Ecto neural progenitor cell (in vitro differentiated cells): ENCODE measurements at regions not wholly inside any gene's neighbourhood (a gene's known extent, or its start where the extent isn't known, plus 50 kb on each side); places are given as distances from the start of the nearest gene placed in this dataset.
"Not testable (repeated sequence)": the region's sequence is repeated elsewhere in the genome, so short reads cannot be mapped to it uniquely, and the experiment has no call there.

Experiments used
- DNase-seq: peaks from one replicate; pipeline ENCODE4 v3.0.0-alpha.2; 2018; ENCODE audit warnings: low spot score

DNA sequence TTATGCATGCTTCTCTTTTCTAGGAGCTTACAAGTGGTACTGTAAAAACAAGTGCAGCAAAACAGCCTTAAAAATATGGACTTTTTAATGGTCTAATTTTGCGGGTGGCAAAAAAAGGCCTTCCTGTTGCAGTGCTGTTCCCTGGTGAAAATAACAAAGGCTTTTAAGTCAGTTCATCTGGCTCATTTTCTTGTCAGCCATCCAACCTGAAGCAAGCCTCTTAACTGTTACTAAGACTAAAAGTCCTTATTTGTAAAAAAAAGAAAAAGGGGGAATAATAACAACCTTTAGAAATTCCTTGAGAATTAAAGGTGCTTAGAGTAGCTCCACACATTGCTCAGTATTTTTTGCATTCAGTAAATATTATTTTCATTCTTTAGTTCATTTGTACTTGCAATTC is 200.5 kb upstream of the CHORDC1 start:
- no peak for DNase-seq

DNA sequence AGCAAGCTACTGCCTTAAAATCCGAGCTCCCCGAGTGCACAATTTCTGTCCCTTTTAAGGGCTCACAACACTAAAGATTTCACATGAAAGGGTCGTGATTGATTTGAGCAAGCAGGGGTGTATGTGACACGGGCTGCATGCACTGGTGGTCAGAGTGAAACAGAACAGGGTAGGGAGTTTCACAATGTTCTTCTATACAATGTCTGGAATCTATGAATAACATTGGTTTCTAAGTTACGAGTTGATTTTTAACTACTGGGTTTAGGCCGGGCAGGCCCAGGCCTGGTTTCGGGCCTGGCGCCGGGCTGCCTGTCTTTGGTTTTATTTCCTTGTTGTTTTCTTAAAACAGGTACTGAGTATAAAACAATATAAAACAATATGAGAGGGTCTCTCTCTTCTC is 199.9 kb upstream of the CHORDC1 start:
- DNase-seq: not testable (repeated sequence)

DNA sequence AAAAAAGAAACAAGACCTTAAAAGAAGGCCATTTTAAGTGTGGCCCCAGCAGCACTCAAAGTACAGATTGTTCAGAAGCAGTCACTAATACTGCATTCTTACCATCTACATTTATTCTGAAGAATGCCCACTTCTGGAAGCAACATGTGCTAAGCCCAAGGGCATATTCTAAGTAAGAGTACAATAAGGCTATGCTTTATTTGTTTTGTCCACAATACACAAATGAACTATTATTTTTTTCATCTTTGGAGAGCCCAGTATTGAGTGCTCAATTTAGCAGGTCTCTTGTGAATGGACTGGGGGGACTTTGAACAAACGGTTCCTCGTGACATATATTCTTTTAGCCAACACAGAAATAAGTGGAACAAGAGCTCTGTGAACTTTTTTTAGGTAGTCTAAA is 191.4 kb upstream of the CHORDC1 start:
- DNase-seq: no peak

DNA sequence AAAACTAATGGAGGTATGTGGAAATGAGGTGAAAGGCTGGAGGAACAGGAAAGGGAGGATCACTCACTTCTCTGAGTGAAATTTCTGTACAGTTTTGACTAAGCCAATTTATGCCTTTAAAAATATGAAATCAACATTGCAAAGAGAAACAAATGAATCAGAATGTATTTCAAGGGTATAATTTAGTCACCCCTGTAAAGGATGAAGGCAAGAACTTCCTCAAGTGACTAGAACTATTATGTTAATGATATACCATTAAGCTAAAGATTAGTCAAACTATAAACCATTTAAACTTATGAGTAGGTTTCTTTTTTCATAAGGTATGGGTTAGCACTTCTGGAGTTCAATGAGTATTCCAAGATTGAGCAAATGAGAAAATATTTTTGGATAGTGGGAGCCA is 184.5 kb upstream of the CHORDC1 start:
- DNase-seq: no peak

DNA sequence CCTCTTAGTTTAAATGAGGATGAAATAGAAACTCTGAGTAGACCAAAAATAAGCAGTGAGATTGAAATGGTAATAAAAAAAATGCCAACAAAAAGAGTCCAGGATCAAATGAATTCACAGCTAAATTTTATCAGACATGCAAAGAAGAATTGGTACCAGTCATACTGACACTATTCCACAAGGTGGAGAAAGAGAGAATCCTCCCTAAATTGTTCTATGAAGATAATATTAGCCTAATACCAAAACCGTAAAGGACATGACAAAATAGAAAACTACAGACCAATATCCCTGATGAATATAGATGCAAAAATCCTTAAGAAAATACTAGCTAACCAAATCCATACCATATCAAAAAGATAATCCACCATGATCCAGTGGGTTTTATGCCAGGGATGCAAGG is 169.8 kb upstream of the CHORDC1 start:
- no peak for DNase-seq

DNA sequence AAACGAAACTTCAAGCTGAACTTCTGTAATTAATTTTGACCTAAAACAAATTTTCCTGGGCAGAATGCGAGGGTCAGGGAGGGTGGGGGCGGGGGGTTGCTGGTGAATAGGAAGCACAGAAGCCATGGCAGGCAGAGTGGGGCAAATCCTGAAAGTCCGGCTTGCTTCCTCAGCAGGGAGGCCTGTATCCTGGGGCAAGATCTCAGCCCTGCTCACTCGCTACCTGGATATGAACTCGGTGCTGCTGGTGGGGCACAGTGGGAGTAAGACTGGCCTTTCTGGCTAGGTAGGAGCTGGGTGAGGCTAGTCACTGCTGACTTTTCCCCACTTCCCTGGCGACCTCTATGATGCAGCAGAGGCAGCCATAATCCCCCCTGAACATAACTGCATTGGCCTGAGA is 168.9 kb upstream of the CHORDC1 start:
- no peak for DNase-seq

DNA sequence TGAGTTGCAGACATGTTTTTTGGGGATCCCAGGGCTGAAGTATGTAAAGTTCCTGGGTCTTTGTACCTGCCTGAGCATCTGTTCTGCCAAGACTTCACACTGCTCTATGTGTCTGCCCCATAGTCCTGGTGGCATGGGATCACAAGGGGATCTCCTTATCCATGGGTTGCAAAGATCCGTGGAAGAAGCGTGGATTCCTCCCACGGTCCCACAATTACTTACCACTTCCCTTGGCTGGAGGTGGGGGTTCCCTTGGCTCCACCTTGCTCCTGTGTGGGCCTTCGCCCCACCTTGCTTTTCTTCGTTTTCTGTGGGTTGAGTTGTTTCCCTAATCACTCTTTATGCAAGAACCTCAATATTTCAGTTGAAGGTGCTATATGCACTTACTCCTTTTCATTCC is 157.4 kb upstream of the CHORDC1 start:
- DNase-seq: no peak

DNA sequence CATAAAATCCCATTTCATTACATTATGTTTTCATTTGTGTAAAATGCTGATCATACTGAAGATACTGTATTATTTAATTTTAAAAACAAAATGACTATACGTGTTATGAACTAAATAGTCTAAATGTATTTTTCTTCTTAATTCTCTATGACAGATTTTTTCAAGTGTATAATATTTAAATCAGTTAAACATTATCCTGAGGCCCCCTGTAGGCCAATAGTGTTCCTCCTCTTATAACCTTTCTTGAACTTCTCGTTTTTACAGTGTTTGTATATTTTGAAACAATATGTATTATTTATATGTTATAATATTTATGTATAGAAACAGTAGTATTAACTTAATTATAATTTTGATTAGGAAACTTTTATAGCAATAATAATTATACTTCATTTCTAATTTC is 151.1 kb upstream of the CHORDC1 start:
- DNase-seq: no peak

DNA sequence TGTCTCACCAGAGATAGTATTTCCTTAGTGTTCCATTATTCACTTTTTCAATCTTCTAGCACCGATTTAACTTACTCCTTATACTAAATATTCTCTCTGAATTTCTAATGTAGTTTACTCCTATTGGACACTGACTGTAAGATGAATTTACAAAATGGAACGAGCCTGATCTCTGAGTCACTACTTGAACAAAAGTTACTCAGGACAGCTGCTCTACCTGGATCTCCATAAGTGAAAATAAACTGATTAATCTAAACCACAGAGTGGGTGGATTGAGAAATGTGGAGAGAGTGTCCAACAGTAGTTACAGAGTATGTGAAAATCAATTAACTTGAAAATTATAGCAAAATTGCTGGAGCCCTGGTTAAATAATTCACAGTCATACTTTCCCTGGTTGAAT is 141.7 kb upstream of the CHORDC1 start:
- no peak for DNase-seq

DNA sequence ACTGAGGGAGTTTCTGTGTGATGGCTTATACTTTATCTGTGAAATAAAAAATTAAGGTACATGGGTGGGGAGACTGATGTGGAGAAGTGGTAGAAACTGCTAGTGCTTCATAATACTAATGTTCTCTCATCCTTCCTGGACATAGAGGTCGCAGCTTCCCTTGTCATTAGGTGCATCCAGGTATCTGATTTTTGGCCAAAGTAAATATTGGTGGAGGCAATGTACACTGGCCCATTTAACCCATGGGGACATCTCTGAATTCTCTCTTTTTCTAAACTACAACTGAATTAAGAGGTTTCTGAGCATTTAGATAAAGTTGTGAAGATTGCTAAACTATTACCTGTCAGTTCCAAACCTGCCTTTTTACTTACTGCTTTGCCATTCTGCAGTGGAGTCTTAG is 140.9 kb upstream of the CHORDC1 start:
- DNase-seq: no peak

DNA sequence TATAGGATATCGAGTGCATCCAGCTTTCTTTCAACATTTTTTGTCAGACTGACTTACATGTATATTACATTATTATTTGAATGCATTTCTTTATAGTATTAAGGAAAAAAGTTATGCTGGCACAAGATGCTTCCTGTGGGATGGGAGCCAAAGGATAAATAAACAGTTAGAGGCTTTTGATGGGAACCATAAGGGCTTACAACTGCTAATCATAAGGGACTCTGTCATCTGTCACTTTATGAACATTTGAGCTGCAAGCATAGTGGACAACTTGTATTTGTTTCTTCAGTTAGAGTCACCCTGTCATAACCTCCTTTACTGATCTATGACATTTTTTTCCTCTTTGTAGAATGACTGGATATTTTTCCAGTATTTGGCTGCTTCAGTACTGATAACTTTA is 132.4 kb upstream of the CHORDC1 start:
- DNase-seq: no peak

DNA sequence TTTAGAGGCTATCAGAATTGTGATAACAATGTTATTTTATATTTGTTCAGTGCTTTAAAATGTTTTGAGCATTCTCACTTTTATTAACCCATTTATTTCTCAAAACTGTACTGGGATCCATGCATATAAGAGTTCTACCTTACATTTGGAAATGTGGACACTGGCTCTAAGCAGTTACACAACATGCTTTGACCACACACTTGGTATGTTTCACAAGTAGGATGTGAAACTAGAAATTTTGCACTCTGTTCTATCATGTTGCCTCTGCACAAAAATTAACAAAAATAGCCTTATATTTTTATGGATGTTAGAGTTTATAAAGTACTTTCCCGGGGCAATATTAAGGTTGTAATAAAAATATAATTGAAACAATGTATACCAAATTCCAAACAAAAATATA is 126.9 kb upstream of the CHORDC1 start:
- no peak for DNase-seq

DNA sequence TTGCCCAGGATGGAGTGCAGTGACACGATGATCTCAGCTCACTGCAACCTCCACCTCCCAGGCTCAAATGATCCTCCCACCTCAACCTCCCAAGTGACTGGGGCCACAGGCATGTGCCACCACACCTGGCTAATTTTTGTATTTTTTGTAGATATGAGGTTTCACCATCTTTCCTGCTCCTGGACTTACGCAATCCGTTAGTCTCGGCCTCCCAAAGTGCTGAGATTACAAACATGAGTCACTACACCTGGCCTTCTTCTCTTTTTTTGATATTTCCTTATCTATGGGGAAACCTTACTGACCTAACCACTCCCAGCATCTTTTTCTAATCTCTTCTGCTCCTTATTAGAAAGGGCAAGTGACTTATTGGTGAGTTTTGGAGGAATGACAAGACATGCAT is 121.7 kb upstream of the CHORDC1 start:
- DNase-seq: no peak

DNA sequence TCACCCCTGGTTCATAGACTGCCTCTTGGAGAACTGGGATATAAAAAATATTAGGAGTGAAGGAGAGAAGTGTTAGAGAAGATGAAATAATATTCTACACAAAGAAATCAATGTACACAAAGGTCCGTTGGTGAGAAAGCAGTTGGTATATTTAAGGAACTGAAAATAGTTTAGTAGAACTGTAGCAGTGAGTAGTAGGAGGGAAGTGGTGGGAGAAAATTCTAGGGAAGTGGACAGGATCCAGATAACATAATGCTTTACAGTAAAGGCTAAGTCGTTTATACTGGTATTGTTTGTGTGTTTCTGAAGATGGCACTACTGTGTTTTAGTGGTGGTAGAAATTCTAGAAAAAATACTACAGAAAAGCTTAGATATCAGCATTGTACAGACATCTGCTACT is 120.8 kb upstream of the CHORDC1 start:
- DNase-seq: no peak

DNA sequence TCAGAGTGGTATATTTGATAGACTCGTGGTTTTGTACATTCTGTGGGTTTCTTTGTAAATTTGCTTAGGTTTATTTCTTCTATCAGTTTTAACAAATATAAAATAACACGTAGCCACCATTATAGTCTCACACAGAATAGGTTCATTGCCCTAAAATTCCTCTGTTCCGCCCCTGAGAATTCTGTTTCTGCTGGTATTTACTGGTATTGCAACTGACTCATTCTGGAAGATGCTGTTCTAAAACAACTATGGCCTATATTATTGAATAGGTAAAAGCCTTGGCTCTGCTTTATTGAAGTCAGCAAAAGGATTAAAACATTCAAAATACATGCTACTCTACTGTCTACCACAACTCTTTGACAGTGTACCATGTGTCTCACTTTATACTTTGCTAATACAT is 119.1 kb upstream of the CHORDC1 start:
- no peak for DNase-seq

DNA sequence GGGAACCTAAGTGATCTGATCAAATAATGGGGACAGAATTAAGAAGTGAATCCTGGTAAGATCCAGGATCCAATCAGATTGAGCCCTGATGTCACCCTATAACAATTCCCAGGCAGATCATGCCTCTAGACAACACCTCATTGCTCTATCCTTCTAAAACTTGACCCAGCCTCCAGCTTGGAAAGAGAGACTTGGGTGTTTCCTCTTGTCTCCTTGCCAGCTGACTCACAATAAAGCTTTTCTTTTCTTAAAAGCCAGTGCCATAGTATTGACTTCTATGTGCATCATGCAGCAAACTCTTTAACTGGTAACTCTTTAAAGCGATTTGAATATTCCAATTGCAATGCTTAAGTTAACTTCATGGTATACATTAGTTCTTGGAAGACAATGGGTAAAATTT is 109.6 kb upstream of the CHORDC1 start:
- no peak for DNase-seq

DNA sequence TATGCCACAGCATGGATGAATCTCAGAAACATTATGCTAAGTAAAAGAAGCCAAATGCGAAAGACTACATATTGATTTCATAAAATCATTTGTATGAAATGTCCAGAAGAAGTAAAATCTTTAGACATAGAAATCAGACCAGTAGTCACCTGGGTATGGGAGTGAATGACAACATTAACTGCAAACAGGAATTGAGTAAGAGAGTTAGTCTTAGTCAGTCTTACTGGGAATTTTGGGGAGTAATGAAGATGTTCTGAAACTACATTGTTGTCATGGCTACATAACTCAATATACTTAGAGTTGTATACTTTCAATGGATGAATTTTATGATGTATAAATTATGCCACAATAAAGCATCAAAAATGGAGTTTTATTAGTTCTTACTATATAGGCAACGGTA is 107.8 kb upstream of the CHORDC1 start:
- DNase-seq: no peak

DNA sequence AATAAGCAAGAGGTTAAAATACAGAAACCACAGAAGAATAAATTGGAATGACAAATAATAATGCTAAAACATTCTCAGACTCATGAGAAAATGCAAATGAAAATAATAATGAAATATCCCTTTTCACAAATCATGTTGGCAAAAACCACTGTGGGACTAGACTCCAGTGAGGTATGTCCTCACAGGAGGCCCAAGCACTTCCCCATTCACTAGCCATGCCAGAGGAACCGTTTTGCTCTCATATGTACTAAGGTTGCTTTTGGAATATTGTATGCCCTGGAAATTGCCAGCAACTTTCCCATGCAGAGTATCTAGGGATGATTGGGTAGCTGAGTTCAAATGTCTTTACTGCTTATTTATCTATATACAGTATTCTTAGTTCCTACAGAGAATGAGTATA is 106.2 kb upstream of the CHORDC1 start:
- no peak for DNase-seq

DNA sequence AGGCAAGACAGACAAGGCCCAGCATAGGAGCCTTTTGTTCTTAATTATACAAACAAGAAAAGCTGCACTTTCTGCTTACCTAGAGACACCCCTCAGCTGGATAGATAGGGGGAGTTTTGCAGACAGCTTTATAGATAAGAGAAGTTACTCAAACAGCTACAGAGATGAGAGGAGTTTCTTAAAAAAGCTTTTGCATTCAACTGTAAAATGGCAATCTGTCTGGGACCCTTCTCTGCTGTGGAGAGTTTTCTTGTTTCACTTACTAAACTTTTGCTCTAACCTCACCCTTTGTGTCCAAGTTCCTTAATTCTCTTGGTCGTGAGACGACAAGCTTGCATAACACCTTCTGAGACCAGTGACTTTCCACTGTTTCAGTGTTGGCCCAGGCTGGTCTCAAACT is 103.8 kb upstream of the CHORDC1 start:
- no peak for DNase-seq

DNA sequence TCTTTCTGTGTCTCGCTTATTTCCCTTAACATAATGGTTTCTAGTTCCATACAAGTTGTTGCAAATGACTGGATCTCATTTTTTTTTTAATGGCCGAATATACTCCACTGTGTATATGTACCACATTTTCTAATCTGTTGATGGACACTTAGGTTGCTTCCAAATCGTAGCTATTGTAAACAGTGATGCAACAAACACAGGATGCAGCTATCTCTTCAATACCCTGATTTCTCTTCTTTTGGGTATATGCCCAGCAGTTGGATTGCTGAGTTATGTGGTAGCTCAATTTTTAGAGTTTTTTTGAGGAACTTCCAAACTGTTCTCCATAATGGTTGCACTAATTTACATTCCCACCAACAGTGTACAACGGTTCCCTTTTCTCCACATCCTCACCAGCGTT is 100.4 kb upstream of the CHORDC1 start:
- no peak for DNase-seq

DNA sequence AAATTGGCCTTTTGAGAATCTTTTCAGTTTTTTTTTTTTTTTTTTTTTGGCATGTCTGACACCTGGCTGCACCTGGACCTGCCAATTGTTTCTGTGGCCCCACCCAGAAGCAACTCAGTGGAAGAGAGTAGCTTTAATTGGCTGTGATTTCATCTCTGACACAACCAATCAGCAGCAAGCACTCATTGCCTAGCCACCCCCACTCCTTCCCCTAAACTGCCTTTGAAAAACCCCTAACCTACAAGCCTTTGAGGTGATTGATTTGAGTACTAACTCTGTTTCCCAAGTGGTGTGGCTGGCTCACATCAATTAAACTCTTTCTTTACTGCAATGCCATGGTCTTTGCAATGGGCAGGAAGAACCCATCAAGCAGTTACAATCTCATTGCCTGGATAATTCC is 98.2 kb upstream of the CHORDC1 start:
- no peak for DNase-seq

DNA sequence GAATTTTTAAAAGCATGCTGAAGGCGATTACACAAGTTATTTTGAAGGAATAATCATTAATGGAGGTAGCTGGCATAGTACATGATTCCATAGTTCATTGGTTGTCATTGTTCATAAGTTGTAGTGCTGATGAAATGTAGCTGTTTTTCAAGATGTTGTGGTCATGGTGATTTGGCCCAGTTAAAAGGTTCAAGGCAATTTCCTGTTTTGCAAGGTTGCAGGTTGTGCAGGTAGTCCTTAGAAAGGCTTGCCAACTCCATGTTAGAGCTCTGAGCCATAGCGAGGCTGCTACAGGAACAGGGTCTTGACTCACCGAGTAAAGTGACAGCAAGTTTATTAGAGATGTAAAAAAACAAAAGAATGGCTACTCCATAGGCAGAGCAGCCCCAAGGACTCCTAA is 95.8 kb upstream of the CHORDC1 start:
- DNase-seq: no peak

DNA sequence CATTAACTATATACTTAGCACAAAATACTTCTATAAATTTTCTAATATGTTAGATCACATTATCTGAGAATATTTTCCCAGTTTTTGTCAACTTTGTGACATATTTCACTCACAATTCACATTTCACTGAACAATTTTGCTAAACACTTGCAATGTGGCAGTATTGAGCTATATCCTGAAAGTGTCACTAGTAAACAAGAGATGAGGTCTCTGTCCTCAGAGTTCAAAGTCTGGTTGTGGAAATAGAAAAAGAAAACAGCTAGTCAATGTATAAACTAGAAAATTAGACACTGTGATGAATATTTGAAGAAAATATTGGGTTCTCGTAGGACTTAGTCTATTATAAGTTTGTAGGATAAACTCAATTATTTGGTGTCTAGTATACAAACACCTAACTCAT is 87.4 kb upstream of the CHORDC1 start:
- DNase-seq: no peak

DNA sequence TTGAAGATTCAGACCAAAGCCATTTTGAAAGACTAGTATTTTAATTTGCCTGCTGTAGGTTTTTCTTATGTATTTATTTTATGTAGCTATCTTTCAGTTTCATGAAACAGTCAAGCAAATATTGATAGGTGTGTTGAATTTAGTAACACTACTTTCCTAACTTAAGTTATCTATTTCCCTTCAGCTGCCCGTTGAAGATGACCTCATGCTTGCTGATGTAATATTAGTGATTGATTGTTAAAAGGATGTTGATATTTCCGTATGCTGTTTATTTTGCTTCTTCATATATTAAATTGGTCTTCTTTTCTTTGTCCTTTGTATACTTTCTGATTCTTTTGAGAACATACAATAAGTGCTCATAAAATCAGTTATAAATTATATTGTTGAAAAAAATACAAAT is 86.8 kb upstream of the CHORDC1 start:
- no peak for DNase-seq

DNA sequence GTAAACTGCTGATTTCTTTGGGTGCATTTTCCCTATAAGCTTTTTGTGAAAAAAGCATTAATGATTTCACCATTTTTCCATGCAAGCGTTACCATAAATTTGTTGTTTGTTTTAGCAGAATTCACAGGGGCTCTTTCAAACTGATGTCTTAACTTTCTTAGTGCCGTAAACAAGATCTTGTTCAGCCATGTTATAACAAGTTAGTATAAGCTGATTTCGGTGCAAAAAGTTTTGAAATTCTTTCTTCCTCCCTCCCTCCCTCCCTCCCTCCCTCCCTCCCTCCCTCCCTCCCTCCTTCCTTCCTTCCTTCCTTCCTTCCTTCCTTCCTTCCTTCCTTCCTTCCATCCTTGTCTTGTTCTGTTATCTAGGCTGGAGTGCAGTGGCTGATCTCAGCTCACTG is 71.7 kb upstream of the CHORDC1 start:
- DNase-seq: no peak

DNA sequence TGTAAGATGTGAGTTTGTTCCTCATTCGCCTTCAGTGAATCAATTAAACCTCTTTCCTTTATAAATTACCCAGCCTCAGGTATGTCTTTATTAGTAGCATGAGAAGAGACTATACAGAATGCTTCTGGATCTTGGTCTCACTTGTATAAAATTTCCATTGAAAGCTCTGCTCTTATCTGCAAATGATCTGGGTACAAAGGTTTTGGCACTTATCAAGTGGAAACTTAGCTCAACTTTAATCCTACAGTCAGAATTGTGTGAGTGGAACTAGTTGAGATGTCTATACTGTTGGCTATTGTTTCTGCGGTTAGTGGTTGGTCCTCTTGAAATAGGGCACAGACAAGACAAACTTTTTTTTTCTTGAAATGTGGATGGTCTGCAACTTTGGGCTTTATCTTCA is 71.2 kb upstream of the CHORDC1 start:
- no peak for DNase-seq
